ENCODE measurements at regions not wholly inside any gene's neighbourhood (a gene's known extent, or its start where the extent isn't known, plus 50 kb on each side); places are given as distances from the start of the nearest gene placed in this dataset.
A peak's percentile ranks its signal among the peaks of the same experiment; 100 is the strongest.

GRCh38 chr4:4750187-4750586, 109.3 kb upstream of the MSX1 start:
- H3K27me3 Mint-ChIP-seq (ENCODE audit: low read depth), result peaks cover 23% of the 10 kb centered on the region
- H3K9me3 Mint-ChIP-seq, result peaks cover 19% of the 10 kb centered on the region
- no peak overlapping the region for H3K27ac Mint-ChIP-seq
- peaks cover 46% of the 10 kb centered on the region for H3K4me1 Mint-ChIP-seq
- no peak overlapping the region for H3K4me3 Mint-ChIP-seq
- H3K36me3 Mint-ChIP-seq (ENCODE audit: low read depth), result peaks cover 5% of the 10 kb centered on the region
- no peak for TF ChIP-seq CTCF (IDR thresholded peaks at IDR 0.05; ENCODE audit: unreplicated experiment in 3 of 3)

GRCh38 chr4:4749137-4749536, 110.3 kb upstream of the MSX1 start:
- peak overlapping the region in 1 of 3 experiments; percentile 63 for H3K27ac Mint-ChIP-seq
- no peak for TF ChIP-seq CTCF (IDR thresholded peaks at IDR 0.05; ENCODE audit: unreplicated experiment in 3 of 3)
- H3K27me3 Mint-ChIP-seq (ENCODE audit: low read depth), result peaks cover 16% of the 10 kb centered on the region
- peaks cover 9% of the 10 kb centered on the region for H3K36me3 Mint-ChIP-seq (ENCODE audit: low read depth)
- H3K9me3 Mint-ChIP-seq, result peaks cover 25% of the 10 kb centered on the region
- no peak overlapping the region for H3K4me3 Mint-ChIP-seq
- H3K4me1 Mint-ChIP-seq, result peaks cover 35% of the 10 kb centered on the region

- no peak for TF ChIP-seq CTCF (IDR thresholded peaks at IDR 0.05; ENCODE audit: unreplicated experiment in 3 of 3)
- Mint-ChIP-seq H3K4me1 (peaks cover 15% of the 10 kb centered on the region), H3K27me3 (ENCODE audit: low read depth) (peaks cover 13% of the 10 kb centered on the region), H3K36me3 (ENCODE audit: low read depth) (peaks cover 9% of the 10 kb centered on the region), H3K9me3 (peaks cover 28% of the 10 kb centered on the region), H3K4me3 (no peak overlapping the region), H3K27ac (no peak overlapping the region)
Observed at GRCh38 chr4:4746444-4746843, 113.0 kb upstream of the MSX1 start.

GRCh38 chr4:4740071-4740470, 119.4 kb upstream of the MSX1 start:
- Mint-ChIP-seq H3K27me3 (ENCODE audit: low read depth) (peaks cover 9% of the 10 kb centered on the region), H3K36me3 (ENCODE audit: low read depth) (peaks cover 4% of the 10 kb centered on the region), H3K27ac (no peak overlapping the region), H3K9me3 (peaks cover 9% of the 10 kb centered on the region), H3K4me3 (no peak overlapping the region), H3K4me1 (peaks cover 20% of the 10 kb centered on the region)
- no peak for TF ChIP-seq CTCF (IDR thresholded peaks at IDR 0.05; ENCODE audit: unreplicated experiment in 3 of 3)

GRCh38 chr4:4735870-4736269, 123.6 kb upstream of the MSX1 start:
- peak overlapping the region; percentile 58 to 93 (median 85) for H3K27ac Mint-ChIP-seq

More at GRCh38 chr4:4735870-4736269, 123.6 kb upstream of the MSX1 start:
- peaks cover 25% of the 10 kb centered on the region for H3K27me3 Mint-ChIP-seq (ENCODE audit: low read depth)
- peak overlapping the region in 2 of 3 experiments; percentile 28 to 41 for H3K4me3 Mint-ChIP-seq
- no peaks in the 10 kb centered on the region for H3K36me3 Mint-ChIP-seq (ENCODE audit: low read depth)
- no peak for TF ChIP-seq CTCF (IDR thresholded peaks at IDR 0.05; ENCODE audit: unreplicated experiment in 3 of 3)
- H3K9me3 Mint-ChIP-seq, result no peaks in the 10 kb centered on the region
- H3K4me1 Mint-ChIP-seq, result peaks cover 49% of the 10 kb centered on the region

Data from nephron (organoid).